ENCODE measurements at regions not wholly inside any gene's neighbourhood (a gene's known extent, or its start where the extent isn't known, plus 50 kb on each side); places are given as distances from the start of the nearest gene placed in this dataset.
"Not testable (repeated sequence)": the region's sequence is repeated elsewhere in the genome, so short reads cannot be mapped to it uniquely, and the experiment has no call there.

GRCh38 chr14:105928171-105929111, 402.1 kb downstream of the TMEM121 start:
- not testable (repeated sequence) for DNase-seq (ENCODE audit: low spot score)

- no peak for DNase-seq (ENCODE audit: low spot score)
These were observed 403.1 kb downstream of the TMEM121 start for GRCh38 chr14:105929327-105930081.

GRCh38 chr14:105930572-105930971, 404.2 kb downstream of the TMEM121 start:
- no peak for DNase-seq (ENCODE audit: low spot score)

- peak; percentile 6 for DNase-seq (ENCODE audit: low spot score)
These were observed 405.6 kb downstream of the TMEM121 start for GRCh38 chr14:105931808-105932483.

- DNase-seq (ENCODE audit: low spot score): no peak
These were observed 406.9 kb downstream of the TMEM121 start for GRCh38 chr14:105933238-105933637.

GRCh38 chr14:105935384-105935783, 409.0 kb downstream of the TMEM121 start:
- no peak for DNase-seq (ENCODE audit: low spot score)

GRCh38 chr14:105937253-105938054, 411.1 kb downstream of the TMEM121 start:
- no peak for DNase-seq (ENCODE audit: low spot score)

GRCh38 chr14:105938055-105938863, 411.9 kb downstream of the TMEM121 start:
- no peak for DNase-seq (ENCODE audit: low spot score)

- no peak for DNase-seq (ENCODE audit: low spot score)
These were observed 412.6 kb downstream of the TMEM121 start for GRCh38 chr14:105938959-105939358.

- DNase-seq (ENCODE audit: low spot score): no peak
These were observed 413.6 kb downstream of the TMEM121 start for GRCh38 chr14:105939810-105940508.

GRCh38 chr14:105940534-105941225, 414.3 kb downstream of the TMEM121 start:
- no peak for DNase-seq (ENCODE audit: low spot score)

GRCh38 chr14:105941226-105942166, 415.1 kb downstream of the TMEM121 start:
- no peak for DNase-seq (ENCODE audit: low spot score)

- not testable (repeated sequence) for DNase-seq (ENCODE audit: low spot score)
These were observed 416.3 kb downstream of the TMEM121 start for GRCh38 chr14:105942725-105943124.

- no peak for DNase-seq (ENCODE audit: low spot score)
These were observed 417.7 kb downstream of the TMEM121 start for GRCh38 chr14:105943973-105944602.

- peak; percentile 66 for DNase-seq (ENCODE audit: low spot score)
These were observed 418.5 kb downstream of the TMEM121 start for GRCh38 chr14:105944632-105945610.

- peak; percentile 6 for DNase-seq (ENCODE audit: low spot score)
These were observed 419.5 kb downstream of the TMEM121 start for GRCh38 chr14:105945896-105946295.
